Stimulated activated naive B cell treated with anti-CD40 and anti-IgM and Interleukin-4, amounts not matched to agents 10 μg/mL and 1 μg/mL and 100 μg/mL, for 72 hours (primary cell): ENCODE measurements at regions not wholly inside any gene's neighbourhood (a gene's known extent, or its start where the extent isn't known, plus 50 kb on each side); places are given as distances from the start of the nearest gene placed in this dataset.
"Not testable (repeated sequence)": the region's sequence is repeated elsewhere in the genome, so short reads cannot be mapped to it uniquely, and the experiment has no call there.

Experiments used
- ATAC-seq, 2 donors: fragments of 150-1000 bp; cut with Tn5 transposase; replicated peaks; 2 replicates each; pipeline ENCODE4 v1.10.0; 2021; ENCODE audit warnings: moderate library complexity in 1 of 2
- DNase-seq: peaks from one replicate; pipeline ENCODE4 v3.0.0; 2021
- H3K27ac Mint-ChIP-seq: one replicate; pipeline ENCODE4 v1.8.0; 2022; ENCODE audit warnings: mild to moderate bottlenecking, mixed read lengths
- H3K27me3 Mint-ChIP-seq, 2 donors: one replicate each; pipeline ENCODE4 v1.8.0; 2022; ENCODE audit warnings: mixed read lengths in 2 of 2
- H3K36me3 Mint-ChIP-seq, 2 donors: one replicate each; pipeline ENCODE4 v1.8.0; 2022; ENCODE audit warnings: mixed read lengths in 2 of 2, mild to moderate bottlenecking in 1 of 2
- H3K4me1 Mint-ChIP-seq, 2 donors: one replicate each; pipeline ENCODE4 v1.8.0; 2022; ENCODE audit warnings: mixed read lengths in 2 of 2, mild to moderate bottlenecking in 1 of 2
- H3K4me3 Mint-ChIP-seq, 2 donors: one replicate each; pipeline ENCODE4 v1.8.0; 2022; ENCODE audit warnings: mild to moderate bottlenecking in 2 of 2, mixed read lengths in 2 of 2, moderate library complexity in 1 of 2
- H3K9me3 Mint-ChIP-seq, 2 donors: one replicate each; pipeline ENCODE4 v1.8.0; 2022; ENCODE audit warnings: mixed read lengths in 2 of 2, mild to moderate bottlenecking in 1 of 2

DNA sequence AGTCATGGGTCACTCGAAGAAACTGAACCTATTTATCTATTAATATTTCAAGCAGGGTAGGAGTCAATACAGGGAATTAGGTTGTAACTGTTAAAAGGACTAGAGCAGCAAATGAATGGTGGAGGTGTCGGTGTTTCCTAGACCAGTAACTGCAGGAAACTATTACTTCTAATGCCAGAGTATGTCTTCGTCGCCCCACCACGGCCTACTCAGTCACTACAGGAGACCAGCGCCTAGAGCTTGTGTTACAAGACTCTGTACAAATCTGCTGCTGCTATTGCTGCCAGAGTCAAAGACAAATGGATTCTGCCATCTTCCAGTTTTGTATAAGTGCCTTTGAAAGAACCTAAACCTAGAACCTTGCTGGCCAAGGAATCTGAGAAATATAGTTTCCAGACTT is 343.9 kb downstream of the SOX4 start:
- ATAC-seq: no peak
- Mint-ChIP-seq H3K27ac (no peak overlapping the region), H3K36me3 (no peaks in the 10 kb centered on the region), H3K4me1 (no peaks in the 10 kb centered on the region), H3K9me3 (peaks cover 3 to 9% of the 10 kb centered on the region in 2 donors), H3K27me3 (no peaks in the 10 kb centered on the region), H3K4me3 (no peak overlapping the region)
- DNase-seq: no peak

- not testable (repeated sequence) for H3K4me1 Mint-ChIP-seq, ATAC-seq, DNase-seq, H3K27me3 Mint-ChIP-seq, H3K9me3 Mint-ChIP-seq, H3K27ac Mint-ChIP-seq, H3K4me3 Mint-ChIP-seq, H3K36me3 Mint-ChIP-seq
Observed at GRCh38 chr6:21939066-21939465, 345.5 kb downstream of the SOX4 start.

DNA sequence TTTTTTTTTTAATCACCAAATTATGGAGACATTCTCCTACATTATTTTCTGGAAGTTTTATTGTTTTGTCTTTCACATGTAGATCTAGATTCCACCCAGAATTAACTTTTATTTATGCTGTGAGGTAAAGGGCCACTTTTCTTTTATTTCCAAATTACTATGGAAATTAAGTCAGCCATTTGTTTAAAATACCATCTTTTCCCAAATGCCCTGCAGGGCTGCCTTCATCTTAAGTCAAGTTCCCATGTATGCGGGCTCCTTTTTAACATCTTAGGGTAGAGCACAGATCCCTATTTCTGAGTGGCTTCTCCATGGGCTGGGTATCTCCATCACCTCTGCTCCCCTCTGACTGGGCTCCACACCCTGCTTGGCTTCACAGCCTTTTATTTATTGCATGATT is 348.4 kb downstream of the SOX4 start:
- Mint-ChIP-seq H3K27me3 (no peaks in the 10 kb centered on the region), H3K36me3 (no peaks in the 10 kb centered on the region), H3K4me1 (no peaks in the 10 kb centered on the region), H3K4me3 (no peak overlapping the region), H3K27ac (no peak overlapping the region), H3K9me3 (no peaks in the 10 kb centered on the region)
- DNase-seq (no peak), ATAC-seq (no peak)

DNA sequence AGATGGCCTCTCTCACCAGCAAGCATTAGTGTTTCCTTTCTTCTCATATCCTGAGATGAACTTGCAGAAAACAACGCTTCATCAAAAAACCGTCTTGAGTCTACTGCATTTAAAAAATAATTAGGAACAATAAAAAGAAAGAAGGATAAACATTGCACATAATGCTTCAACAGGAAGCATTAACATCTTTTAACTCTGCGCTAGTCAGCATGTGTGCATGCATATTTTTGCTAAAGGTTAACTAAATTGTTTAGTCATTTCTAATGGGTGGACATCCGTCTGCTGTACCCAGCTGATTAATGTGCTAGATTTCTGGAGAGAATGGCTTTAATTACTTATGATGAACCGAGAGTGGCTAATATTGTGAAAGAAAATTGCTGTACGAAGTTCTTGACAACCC is 349.3 kb downstream of the SOX4 start:
- no peak overlapping the region for H3K4me3 Mint-ChIP-seq

GRCh38 chr6:21946298-21946783 is 350.5 kb downstream of the PRL start:
- no peak for DNase-seq

More for the DNA sequence above, 349.3 kb downstream of the SOX4 start:
- Mint-ChIP-seq H3K36me3 (no peaks in the 10 kb centered on the region), H3K27me3 (no peaks in the 10 kb centered on the region), H3K27ac (no peak overlapping the region), H3K9me3 (no peaks in the 10 kb centered on the region), H3K4me1 (peaks cover 0 to under 1% of the 10 kb centered on the region in 2 donors)
- DNase-seq (no peak), ATAC-seq (no peak)

GRCh38 chr6:21947227-21947626 is 349.6 kb downstream of the PRL start:
- H3K4me1 Mint-ChIP-seq, H3K4me3 Mint-ChIP-seq, ATAC-seq, DNase-seq, H3K27me3 Mint-ChIP-seq, H3K36me3 Mint-ChIP-seq, H3K27ac Mint-ChIP-seq, H3K9me3 Mint-ChIP-seq: not testable (repeated sequence)

More at GRCh38 chr6:21946298-21946783, 350.5 kb downstream of the PRL start:
- ATAC-seq: peak in 1 of 2 donors; percentile 18
- H3K4me1 Mint-ChIP-seq: peaks cover 2 to 3% of the 10 kb centered on the region in 2 donors
- H3K27me3 Mint-ChIP-seq: no peaks in the 10 kb centered on the region
- H3K4me3 Mint-ChIP-seq: no peak overlapping the region
- H3K27ac Mint-ChIP-seq: no peak overlapping the region
- H3K9me3 Mint-ChIP-seq: no peaks in the 10 kb centered on the region
- no peaks in the 10 kb centered on the region for H3K36me3 Mint-ChIP-seq

GRCh38 chr6:21947731-21948386 is 349.0 kb downstream of the PRL start:
- Mint-ChIP-seq H3K36me3 (no peaks in the 10 kb centered on the region), H3K27ac (no peak overlapping the region), H3K4me3 (no peak overlapping the region), H3K27me3 (no peaks in the 10 kb centered on the region), H3K4me1 (peaks cover 3 to 7% of the 10 kb centered on the region in 2 donors), H3K9me3 (no peaks in the 10 kb centered on the region)
- DNase-seq (no peak), ATAC-seq (no peak)

- DNase-seq (no peak), ATAC-seq (no peak)
- H3K27me3 Mint-ChIP-seq: no peaks in the 10 kb centered on the region
- peaks cover 5 to 7% of the 10 kb centered on the region in 2 donors for H3K4me1 Mint-ChIP-seq
- H3K9me3 Mint-ChIP-seq: no peaks in the 10 kb centered on the region
- H3K4me3 Mint-ChIP-seq: no peak overlapping the region
- no peaks in the 10 kb centered on the region for H3K36me3 Mint-ChIP-seq
- no peak overlapping the region for H3K27ac Mint-ChIP-seq
Observed at GRCh38 chr6:21949211-21949801, 347.5 kb downstream of the PRL start.

- no peak for DNase-seq
Observed at GRCh38 chr6:21952367-21952766, 344.5 kb downstream of the PRL start.

GRCh38 chr6:21953831-21954801 is 342.7 kb downstream of the PRL start:
- H3K4me3 Mint-ChIP-seq: no peak overlapping the region
- ATAC-seq (peak; percentile 34 to 49), DNase-seq (no peak)
- H3K9me3 Mint-ChIP-seq: no peaks in the 10 kb centered on the region
- H3K4me1 Mint-ChIP-seq: peaks cover 2 to 7% of the 10 kb centered on the region in 2 donors
- H3K36me3 Mint-ChIP-seq: no peaks in the 10 kb centered on the region
- no peak overlapping the region for H3K27ac Mint-ChIP-seq
- no peaks in the 10 kb centered on the region for H3K27me3 Mint-ChIP-seq

More at GRCh38 chr6:21952367-21952766, 344.5 kb downstream of the PRL start:
- peaks cover 5 to 7% of the 10 kb centered on the region in 2 donors for H3K4me1 Mint-ChIP-seq
- H3K4me3 Mint-ChIP-seq: no peak overlapping the region
- no peak overlapping the region for H3K27ac Mint-ChIP-seq
- no peaks in the 10 kb centered on the region for H3K9me3 Mint-ChIP-seq
- no peak for ATAC-seq
- no peaks in the 10 kb centered on the region for H3K27me3 Mint-ChIP-seq
- H3K36me3 Mint-ChIP-seq: no peaks in the 10 kb centered on the region

- Mint-ChIP-seq H3K27ac (no peak overlapping the region), H3K9me3 (peaks cover 0 to 4% of the 10 kb centered on the region in 2 donors), H3K4me1 (peaks cover 2 to 7% of the 10 kb centered on the region in 2 donors), H3K4me3 (no peak overlapping the region), H3K27me3 (no peaks in the 10 kb centered on the region), H3K36me3 (no peaks in the 10 kb centered on the region)
- ATAC-seq (no peak), DNase-seq (no peak)
Observed at GRCh38 chr6:21955053-21955595, 341.7 kb downstream of the PRL start.

DNA sequence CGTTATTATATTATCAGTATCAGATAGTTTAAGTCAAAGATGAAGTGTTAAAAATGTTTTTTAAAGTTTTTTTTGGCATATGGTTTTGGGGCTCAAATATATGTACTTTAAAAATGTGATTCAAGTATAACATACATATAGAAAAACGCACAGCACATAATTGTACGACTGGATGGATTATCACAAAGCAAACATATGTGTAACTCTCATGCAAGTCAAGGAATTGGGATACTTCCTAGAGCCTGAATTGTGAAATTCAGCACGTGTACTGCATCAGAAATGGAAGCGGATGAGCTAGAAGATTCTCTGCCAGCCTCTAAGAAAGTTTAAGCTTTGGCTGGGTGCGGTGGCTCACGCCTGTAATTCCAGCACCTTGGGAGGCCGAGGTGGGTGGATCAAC is 340.9 kb downstream of the PRL start:
- no peak overlapping the region for H3K4me3 Mint-ChIP-seq
- peaks cover 0 to 4% of the 10 kb centered on the region in 2 donors for H3K9me3 Mint-ChIP-seq
- H3K36me3 Mint-ChIP-seq: no peaks in the 10 kb centered on the region
- H3K27ac Mint-ChIP-seq: no peak overlapping the region
- ATAC-seq: no peak
- DNase-seq: no peak
- H3K27me3 Mint-ChIP-seq: no peaks in the 10 kb centered on the region
- H3K4me1 Mint-ChIP-seq: peaks cover 2 to 7% of the 10 kb centered on the region in 2 donors

DNA sequence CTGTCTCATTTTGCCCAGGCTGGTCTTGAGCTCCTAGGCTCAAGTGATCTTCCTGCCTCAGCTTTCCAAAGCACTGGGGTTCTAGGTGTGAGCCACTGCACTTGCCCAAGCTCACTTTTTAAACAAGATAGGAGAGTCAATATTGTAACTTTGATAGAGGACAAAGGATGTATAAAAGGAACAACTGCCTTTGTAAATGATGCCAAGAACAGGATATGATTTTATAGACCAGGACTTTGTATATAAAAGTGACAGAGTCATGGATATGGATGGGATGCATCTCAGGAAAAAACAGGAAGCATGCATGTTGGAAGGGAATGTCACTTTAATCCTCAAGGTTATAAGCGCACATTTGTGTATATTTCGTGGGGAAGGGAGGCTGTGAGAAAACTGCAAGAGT is 338.4 kb downstream of the PRL start:
- H3K4me3 Mint-ChIP-seq: no peak overlapping the region
- peaks cover 0 to 4% of the 10 kb centered on the region in 2 donors for H3K9me3 Mint-ChIP-seq
- DNase-seq (no peak), ATAC-seq (no peak)
- H3K36me3 Mint-ChIP-seq: no peaks in the 10 kb centered on the region
- no peaks in the 10 kb centered on the region for H3K27me3 Mint-ChIP-seq
- H3K4me1 Mint-ChIP-seq: peaks cover 0 to 2% of the 10 kb centered on the region in 2 donors
- no peak overlapping the region for H3K27ac Mint-ChIP-seq

GRCh38 chr6:21961226-21961625 is 335.6 kb downstream of the PRL start:
- ATAC-seq: no peak
- Mint-ChIP-seq H3K36me3 (no peaks in the 10 kb centered on the region), H3K27me3 (no peaks in the 10 kb centered on the region), H3K9me3 (peaks cover 0 to 4% of the 10 kb centered on the region in 2 donors), H3K27ac (no peak overlapping the region), H3K4me3 (no peak overlapping the region), H3K4me1 (peaks cover 9 to 13% of the 10 kb centered on the region in 2 donors)
- no peak for DNase-seq
